ENCODE measurements at regions not wholly inside any gene's neighbourhood (a gene's known extent, or its start where the extent isn't known, plus 50 kb on each side); places are given as distances from the start of the nearest gene placed in this dataset.

DNA sequence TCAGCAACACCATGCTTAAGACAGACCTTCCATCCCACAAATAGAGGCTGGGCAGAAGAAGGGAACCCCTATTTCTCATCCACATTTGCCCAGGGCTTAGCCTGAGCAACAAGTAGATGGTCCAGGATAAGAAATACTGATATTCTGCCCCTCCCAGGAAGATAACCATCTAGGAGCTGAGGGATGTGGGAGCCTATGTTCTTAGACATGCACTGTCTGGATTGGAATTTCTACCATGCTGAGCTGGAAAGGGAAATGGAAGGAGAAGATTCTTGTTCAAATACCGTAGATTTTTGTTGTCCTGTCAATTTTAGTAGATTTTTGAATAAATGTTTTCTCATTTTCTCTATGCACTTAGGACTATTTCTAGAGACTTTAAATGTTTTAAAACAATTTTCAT, 450.7 kb upstream of the SEMA6D start:
- H3K4me3 Mint-ChIP-seq = no peak overlapping the region
- ATAC-seq (replicated peaks; ENCODE audit: extremely low read depth, poor library complexity, severe bottlenecking) (no peak), DNase-seq (ENCODE audit: low spot score in 2 of 2) (no peak)

DNA sequence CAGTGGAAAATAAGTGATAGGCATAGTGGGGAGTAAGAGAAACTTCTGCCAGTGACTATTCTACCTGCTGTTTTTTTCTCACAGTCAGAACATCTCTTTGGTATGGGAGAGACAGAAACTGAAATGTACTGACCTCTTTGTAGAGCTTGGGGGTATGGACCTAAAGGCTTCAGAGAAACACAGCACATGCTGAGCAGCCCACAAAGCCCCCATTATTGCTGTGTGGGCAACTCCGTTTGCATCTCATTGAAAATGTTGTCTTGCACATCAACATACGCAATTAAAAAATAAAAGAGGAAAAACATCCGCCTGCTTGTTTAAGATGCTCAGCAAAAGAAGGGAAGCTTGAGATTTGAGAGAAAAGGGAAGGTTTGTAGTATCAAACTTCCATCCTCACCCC, 443.4 kb upstream of the SEMA6D start:
- Mint-ChIP-seq H3K4me3 (no peak overlapping the region), H3K27ac (ENCODE audit: low read depth) (no peak overlapping the region), H3K27me3 (no peaks in the 10 kb centered on the region), H3K4me1 (no peaks in the 10 kb centered on the region), H3K9me3 (peaks cover 28% of the 10 kb centered on the region), H3K36me3 (ENCODE audit: insufficient read depth) (no peaks in the 10 kb centered on the region)
- DNase-seq (ENCODE audit: low spot score in 2 of 2) (no peak), ATAC-seq (replicated peaks; ENCODE audit: extremely low read depth, poor library complexity, severe bottlenecking) (no peak)

More for the DNA sequence above, 450.7 kb upstream of the SEMA6D start:
- H3K4me1 Mint-ChIP-seq = no peaks in the 10 kb centered on the region
- no peaks in the 10 kb centered on the region for H3K27me3 Mint-ChIP-seq
- H3K27ac Mint-ChIP-seq (ENCODE audit: low read depth) = no peak overlapping the region
- no peaks in the 10 kb centered on the region for H3K36me3 Mint-ChIP-seq (ENCODE audit: insufficient read depth)
- peaks cover 6% of the 10 kb centered on the region for H3K9me3 Mint-ChIP-seq

DNA sequence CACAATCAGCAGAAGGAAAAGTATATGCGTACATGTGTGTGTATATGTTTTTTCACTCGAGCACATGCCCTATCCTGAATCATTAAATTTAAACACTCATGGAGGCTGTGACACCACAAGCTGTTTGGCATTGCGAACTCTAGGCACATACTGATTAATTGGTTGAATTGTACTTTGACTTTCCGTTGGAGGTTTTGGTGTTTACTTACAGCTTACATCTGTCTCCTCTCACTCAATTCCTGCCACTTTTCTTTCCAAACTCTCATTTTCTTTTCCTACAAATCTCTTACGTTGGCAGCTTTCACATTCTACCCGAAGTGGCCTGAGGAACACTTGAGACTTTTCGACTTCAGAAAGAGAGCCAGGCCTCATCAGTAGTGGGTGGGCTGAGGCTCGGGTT, 434.1 kb upstream of the SEMA6D start:
- Mint-ChIP-seq H3K9me3 (peaks cover 6% of the 10 kb centered on the region), H3K36me3 (ENCODE audit: insufficient read depth) (no peaks in the 10 kb centered on the region)

DNA sequence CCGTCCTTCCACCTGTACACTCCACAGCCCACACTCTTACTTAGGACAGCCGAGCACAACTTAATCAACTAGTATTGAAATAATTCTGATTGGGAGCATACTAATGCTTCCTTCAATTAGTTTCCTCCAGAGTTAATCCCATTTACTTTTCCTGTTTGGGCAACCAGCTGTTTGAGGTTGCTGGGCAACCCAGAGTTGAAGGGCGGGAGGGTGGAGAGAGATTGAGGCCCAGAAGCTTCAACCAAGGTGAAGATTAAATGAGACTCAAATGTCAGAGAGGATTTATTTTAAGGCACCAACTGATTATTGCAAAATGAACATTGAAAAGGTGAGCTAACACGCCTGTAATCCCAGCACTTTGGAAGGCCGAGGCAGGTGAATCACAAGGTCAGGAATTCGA, 428.5 kb upstream of the SEMA6D start:
- H3K27me3 Mint-ChIP-seq = no peaks in the 10 kb centered on the region
- no peaks in the 10 kb centered on the region for H3K4me1 Mint-ChIP-seq
- ATAC-seq (replicated peaks; ENCODE audit: extremely low read depth, poor library complexity, severe bottlenecking) (no peak), DNase-seq (ENCODE audit: low spot score in 2 of 2) (no peak)
- H3K36me3 Mint-ChIP-seq (ENCODE audit: insufficient read depth) = peaks cover 2% of the 10 kb centered on the region
- no peak overlapping the region for H3K27ac Mint-ChIP-seq (ENCODE audit: low read depth)
- H3K4me3 Mint-ChIP-seq = no peak overlapping the region
- H3K9me3 Mint-ChIP-seq = peaks cover 6% of the 10 kb centered on the region

More for the DNA sequence above, 434.1 kb upstream of the SEMA6D start:
- Mint-ChIP-seq H3K4me1 (no peaks in the 10 kb centered on the region), H3K27ac (ENCODE audit: low read depth) (no peak overlapping the region), H3K4me3 (no peak overlapping the region), H3K27me3 (no peaks in the 10 kb centered on the region)
- DNase-seq (ENCODE audit: low spot score in 2 of 2) (no peak), ATAC-seq (replicated peaks; ENCODE audit: extremely low read depth, poor library complexity, severe bottlenecking) (no peak)

DNA sequence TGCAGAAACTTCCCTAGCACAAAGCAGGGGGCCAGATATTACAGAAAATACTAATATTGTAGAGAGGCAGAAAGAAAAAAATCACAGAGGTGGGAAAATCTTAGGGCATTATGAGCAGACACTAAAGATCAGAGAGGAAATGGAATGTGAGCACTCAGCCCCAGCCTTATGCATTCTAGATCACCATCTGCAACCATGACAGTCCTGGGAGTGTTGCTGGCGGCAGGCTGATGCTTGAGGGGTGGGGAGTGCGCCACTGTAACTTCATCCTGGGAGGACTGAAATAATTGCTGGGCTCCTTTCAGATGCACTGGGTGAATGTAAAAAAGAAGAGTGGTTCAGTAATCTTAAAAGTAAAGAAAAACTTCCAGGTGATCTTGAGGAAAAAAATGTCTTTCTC, 427.6 kb upstream of the SEMA6D start:
- Mint-ChIP-seq H3K4me1 (no peaks in the 10 kb centered on the region), H3K27me3 (no peaks in the 10 kb centered on the region), H3K36me3 (ENCODE audit: insufficient read depth) (peaks cover 2% of the 10 kb centered on the region), H3K4me3 (no peak overlapping the region), H3K27ac (ENCODE audit: low read depth) (no peak overlapping the region), H3K9me3 (peaks cover 6% of the 10 kb centered on the region)
- DNase-seq (ENCODE audit: low spot score in 2 of 2) (no peak), ATAC-seq (replicated peaks; ENCODE audit: extremely low read depth, poor library complexity, severe bottlenecking) (no peak)

DNA sequence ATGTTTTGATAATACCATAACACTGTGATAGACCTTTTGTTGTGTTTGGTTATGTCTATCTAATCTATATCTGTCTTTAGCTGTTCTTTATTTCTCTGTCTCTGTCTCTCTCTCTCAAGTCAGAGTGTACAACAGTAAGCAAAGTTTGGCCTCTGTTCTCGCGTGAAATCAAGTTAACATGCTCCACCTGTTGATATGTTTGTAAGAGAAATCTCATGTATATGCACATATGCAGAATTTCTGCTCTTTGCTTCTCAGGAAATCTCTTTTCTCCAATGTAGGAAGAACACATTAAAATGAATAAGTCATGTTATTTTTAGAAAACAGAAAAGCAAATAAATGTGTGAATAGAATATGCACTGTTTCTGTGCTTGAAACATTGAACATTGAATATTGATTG, 425.5 kb upstream of the SEMA6D start:
- no peaks in the 10 kb centered on the region for H3K27me3 Mint-ChIP-seq
- peaks cover 2% of the 10 kb centered on the region for H3K36me3 Mint-ChIP-seq (ENCODE audit: insufficient read depth)
- no peak overlapping the region for H3K27ac Mint-ChIP-seq (ENCODE audit: low read depth)
- peaks cover 5% of the 10 kb centered on the region for H3K9me3 Mint-ChIP-seq
- H3K4me3 Mint-ChIP-seq = no peak overlapping the region
- no peaks in the 10 kb centered on the region for H3K4me1 Mint-ChIP-seq
- ATAC-seq (replicated peaks; ENCODE audit: extremely low read depth, poor library complexity, severe bottlenecking) (no peak), DNase-seq (ENCODE audit: low spot score in 2 of 2) (no peak)

DNA sequence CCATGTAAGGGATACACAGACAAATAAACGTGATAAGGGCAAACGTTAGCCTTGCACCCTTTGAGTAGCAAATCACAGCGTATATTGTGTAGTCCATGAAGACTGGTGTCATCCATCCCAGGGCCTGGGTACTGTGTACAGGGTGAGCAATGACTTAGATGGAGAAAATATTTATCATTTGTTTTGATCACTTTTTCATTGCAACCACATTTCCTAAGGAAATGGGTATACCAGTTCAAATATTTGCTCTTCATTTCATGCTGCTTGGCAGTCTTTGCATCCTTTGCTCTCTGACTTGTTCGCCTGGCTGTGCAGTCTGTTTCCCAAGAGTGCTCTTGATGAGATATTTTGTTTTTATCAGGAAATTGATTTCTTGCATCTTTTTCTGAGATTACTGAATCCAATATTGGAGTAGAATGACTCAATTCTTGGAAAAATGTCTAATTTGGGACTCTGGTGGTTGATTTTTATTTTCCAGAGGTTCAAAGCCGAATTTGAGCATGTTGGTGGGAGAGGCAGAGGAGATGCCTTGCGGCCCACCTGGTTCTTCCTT, 424.6 kb upstream of the SEMA6D start:
- Mint-ChIP-seq H3K4me3 (no peak overlapping the region), H3K36me3 (ENCODE audit: insufficient read depth) (peaks cover 2% of the 10 kb centered on the region), H3K27ac (ENCODE audit: low read depth) (no peak overlapping the region), H3K4me1 (no peaks in the 10 kb centered on the region), H3K27me3 (no peaks in the 10 kb centered on the region), H3K9me3 (peaks cover 5% of the 10 kb centered on the region)
- no peak for DNase-seq (ENCODE audit: low spot score in 2 of 2)
- no peak for ATAC-seq (replicated peaks; ENCODE audit: extremely low read depth, poor library complexity, severe bottlenecking)

DNA sequence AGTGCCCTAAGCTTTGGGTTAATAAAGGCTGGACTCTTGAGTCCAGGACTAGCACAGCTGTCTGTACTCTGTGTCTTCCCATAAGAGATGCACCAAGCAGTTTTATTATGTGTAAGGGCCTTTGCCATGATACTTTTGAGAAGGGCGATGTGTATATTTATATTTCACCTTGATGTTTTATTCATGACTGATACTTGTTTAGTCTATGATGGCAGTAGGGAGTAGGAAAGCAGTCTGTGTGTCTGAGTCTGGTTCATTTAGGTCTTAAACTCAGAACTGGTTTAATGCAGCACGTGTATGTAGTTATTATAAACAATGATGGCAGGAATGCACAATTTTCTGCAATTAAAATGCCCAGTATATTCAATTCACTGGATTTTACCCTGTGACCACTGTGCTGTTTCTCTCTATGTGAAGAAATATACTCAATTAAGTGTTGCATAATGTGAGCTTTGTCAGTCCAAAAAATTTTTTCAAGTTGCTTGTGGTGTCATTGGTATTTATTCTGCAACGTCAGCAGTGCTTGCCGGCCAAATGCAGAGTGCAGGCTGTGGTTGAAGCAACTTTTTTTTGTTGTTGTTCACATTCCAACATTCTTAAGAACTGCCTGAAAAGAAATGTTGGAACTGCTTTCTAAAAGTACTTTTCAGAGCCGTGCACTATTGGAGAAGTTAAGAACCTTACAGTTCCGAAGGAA, 423.7 kb upstream of the SEMA6D start:
- no peak for ATAC-seq (replicated peaks; ENCODE audit: extremely low read depth, poor library complexity, severe bottlenecking)
- no peaks in the 10 kb centered on the region for H3K4me1 Mint-ChIP-seq
- H3K27me3 Mint-ChIP-seq = no peaks in the 10 kb centered on the region
- DNase-seq (ENCODE audit: low spot score in 2 of 2) = no peak
- H3K4me3 Mint-ChIP-seq = no peak overlapping the region
- H3K36me3 Mint-ChIP-seq (ENCODE audit: insufficient read depth) = peaks cover 2% of the 10 kb centered on the region
- peaks cover 8% of the 10 kb centered on the region for H3K9me3 Mint-ChIP-seq
- H3K27ac Mint-ChIP-seq (ENCODE audit: low read depth) = no peak overlapping the region

DNA sequence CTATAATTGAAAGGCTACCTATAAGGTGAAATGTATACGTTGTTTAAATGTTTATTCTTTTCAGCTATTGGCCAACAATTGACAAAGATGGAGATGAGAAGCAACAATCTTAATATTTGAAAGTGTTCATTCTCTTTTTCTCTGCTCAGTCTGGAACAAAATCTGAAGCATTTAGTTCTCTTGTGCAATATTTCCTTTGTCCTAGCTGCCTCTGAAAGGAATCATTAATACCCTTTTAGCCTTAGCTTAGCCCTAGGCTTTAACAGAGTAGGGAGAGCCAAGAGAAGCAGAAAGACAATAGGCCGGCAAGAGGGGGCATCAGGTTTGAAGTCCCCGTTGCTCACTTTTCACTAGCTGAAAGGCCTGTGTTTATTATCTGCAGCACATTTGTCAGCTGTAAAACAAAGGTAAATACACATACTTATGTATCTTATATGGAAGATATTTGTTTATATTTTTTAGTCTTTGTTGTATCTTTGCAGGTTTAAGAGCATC, 422.5 kb upstream of the SEMA6D start:
- no peak overlapping the region for H3K27ac Mint-ChIP-seq (ENCODE audit: low read depth)
- DNase-seq (ENCODE audit: low spot score in 2 of 2) (no peak), ATAC-seq (replicated peaks; ENCODE audit: extremely low read depth, poor library complexity, severe bottlenecking) (no peak)
- peaks cover 2% of the 10 kb centered on the region for H3K36me3 Mint-ChIP-seq (ENCODE audit: insufficient read depth)
- H3K9me3 Mint-ChIP-seq = peaks cover 12% of the 10 kb centered on the region
- H3K27me3 Mint-ChIP-seq = no peaks in the 10 kb centered on the region
- no peak overlapping the region for H3K4me3 Mint-ChIP-seq
- no peaks in the 10 kb centered on the region for H3K4me1 Mint-ChIP-seq

DNA sequence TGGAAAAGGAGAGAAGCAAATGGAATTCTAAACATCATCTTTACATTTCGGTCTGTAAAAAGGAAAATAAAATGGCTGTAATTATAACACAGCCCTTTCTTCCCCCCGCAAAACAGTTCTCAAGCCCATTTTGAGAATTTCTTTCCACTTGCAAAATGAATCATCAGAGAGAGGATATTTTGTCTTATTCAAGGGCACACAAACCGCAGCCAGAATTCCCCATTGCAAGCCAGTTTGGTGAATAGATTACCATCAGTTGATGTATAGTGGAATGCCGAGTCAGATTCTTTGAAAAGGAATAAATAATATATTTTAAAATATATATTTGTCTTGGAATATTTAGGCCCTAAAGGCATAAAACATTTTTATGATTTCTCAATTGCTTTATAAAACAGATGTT, 420.4 kb upstream of the SEMA6D start:
- no peaks in the 10 kb centered on the region for H3K4me1 Mint-ChIP-seq
- DNase-seq (ENCODE audit: low spot score in 2 of 2) = no peak
- ATAC-seq (replicated peaks; ENCODE audit: extremely low read depth, poor library complexity, severe bottlenecking) = no peak
- H3K4me3 Mint-ChIP-seq = no peak overlapping the region
- no peak overlapping the region for H3K27ac Mint-ChIP-seq (ENCODE audit: low read depth)
- H3K9me3 Mint-ChIP-seq = peaks cover 17% of the 10 kb centered on the region
- H3K36me3 Mint-ChIP-seq (ENCODE audit: insufficient read depth) = peaks cover 2% of the 10 kb centered on the region
- no peaks in the 10 kb centered on the region for H3K27me3 Mint-ChIP-seq

DNA sequence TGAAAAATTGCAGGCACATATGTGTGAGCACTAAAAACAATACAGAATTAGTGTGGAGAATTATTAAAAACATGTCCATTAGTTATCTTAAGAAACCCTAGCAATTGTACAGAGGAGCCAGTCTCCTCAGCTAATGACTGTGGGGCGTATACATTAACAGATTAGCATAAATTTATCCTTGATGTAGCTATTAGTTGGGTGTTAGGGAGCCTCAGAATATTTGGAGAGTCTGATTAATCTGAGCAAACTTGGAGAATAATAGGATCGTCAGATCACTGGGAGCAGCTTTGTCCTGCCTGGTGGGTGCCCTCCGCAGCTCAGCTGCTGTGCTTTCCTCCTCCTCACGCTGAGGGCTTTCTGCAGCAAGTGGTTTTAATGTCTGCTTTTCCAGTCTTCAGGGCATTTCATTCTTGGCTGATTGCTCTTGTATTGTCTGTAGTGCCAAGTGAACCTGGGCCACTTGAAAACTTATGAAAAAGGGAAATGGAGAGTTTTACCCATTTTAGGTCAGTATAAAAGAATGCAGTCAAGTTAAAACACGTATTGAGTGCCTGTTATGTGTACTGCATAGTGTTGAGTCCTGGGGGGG, 417.4 kb upstream of the SEMA6D start:
- no peak overlapping the region for H3K27ac Mint-ChIP-seq (ENCODE audit: low read depth)
- no peak overlapping the region for H3K4me3 Mint-ChIP-seq
- H3K36me3 Mint-ChIP-seq (ENCODE audit: insufficient read depth) = no peaks in the 10 kb centered on the region
- H3K9me3 Mint-ChIP-seq = peaks cover 27% of the 10 kb centered on the region
- H3K4me1 Mint-ChIP-seq = no peaks in the 10 kb centered on the region
- no peak for DNase-seq (ENCODE audit: low spot score in 2 of 2)
- no peak for ATAC-seq (replicated peaks; ENCODE audit: extremely low read depth, poor library complexity, severe bottlenecking)
- no peaks in the 10 kb centered on the region for H3K27me3 Mint-ChIP-seq

DNA sequence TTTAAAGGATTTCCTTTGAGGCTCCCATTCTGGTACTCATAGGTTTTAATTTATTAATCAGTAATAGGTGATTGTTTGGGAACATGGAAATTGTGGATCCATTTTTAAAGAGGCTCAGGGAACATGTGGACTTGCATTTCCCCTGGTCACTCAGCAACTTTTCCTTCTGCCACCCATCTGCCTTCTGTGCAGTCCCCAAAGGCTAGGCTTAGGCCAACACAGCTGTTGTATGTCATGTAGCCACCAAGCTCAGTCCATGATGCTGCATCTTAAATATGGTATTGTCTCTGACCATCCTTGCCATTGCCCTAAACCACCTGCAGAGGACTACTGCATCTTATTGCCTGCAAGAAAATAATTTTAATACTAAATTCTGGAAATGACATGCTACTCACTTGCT, 416.7 kb upstream of the SEMA6D start:
- H3K36me3 Mint-ChIP-seq (ENCODE audit: insufficient read depth) = no peaks in the 10 kb centered on the region
- peaks cover 27% of the 10 kb centered on the region for H3K9me3 Mint-ChIP-seq
- ATAC-seq (replicated peaks; ENCODE audit: extremely low read depth, poor library complexity, severe bottlenecking) (no peak), DNase-seq (ENCODE audit: low spot score in 2 of 2) (no peak)
- H3K27me3 Mint-ChIP-seq = no peaks in the 10 kb centered on the region
- H3K4me3 Mint-ChIP-seq = no peak overlapping the region
- no peak overlapping the region for H3K27ac Mint-ChIP-seq (ENCODE audit: low read depth)
- no peaks in the 10 kb centered on the region for H3K4me1 Mint-ChIP-seq

DNA sequence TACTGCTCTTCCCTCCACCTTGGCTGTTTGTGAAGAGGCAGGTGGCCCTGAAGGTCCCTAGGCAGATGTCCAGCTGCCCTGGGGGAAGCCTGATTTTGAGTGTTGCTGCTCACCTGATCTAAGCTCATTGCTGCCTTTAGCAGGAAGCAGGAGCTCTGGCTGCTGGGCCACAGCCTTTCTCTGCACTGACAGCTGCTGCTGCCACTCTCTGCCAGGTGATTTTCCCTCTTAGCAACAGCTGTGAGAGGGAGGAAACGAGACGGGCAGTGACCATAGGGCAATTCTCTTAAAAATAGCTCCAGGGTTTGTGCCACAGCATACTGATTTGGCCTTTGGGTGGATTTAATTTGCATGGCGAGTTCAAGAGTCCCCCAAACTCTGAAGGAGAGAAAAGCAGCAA, 415.8 kb upstream of the SEMA6D start:
- H3K9me3 Mint-ChIP-seq = peaks cover 27% of the 10 kb centered on the region
- H3K4me1 Mint-ChIP-seq = no peaks in the 10 kb centered on the region
- no peaks in the 10 kb centered on the region for H3K36me3 Mint-ChIP-seq (ENCODE audit: insufficient read depth)
- H3K4me3 Mint-ChIP-seq = no peak overlapping the region
- DNase-seq (ENCODE audit: low spot score in 2 of 2) (no peak), ATAC-seq (replicated peaks; ENCODE audit: extremely low read depth, poor library complexity, severe bottlenecking) (no peak)
- H3K27ac Mint-ChIP-seq (ENCODE audit: low read depth) = no peak overlapping the region
- no peaks in the 10 kb centered on the region for H3K27me3 Mint-ChIP-seq

Data from central memory CD8-positive, alpha-beta T cell (primary cell).